A673 (cell line): ENCODE measurements at regions not wholly inside any gene's neighbourhood (a gene's known extent, or its start where the extent isn't known, plus 50 kb on each side); places are given as distances from the start of the nearest gene placed in this dataset.

ENCODE experiments used
- BruUV-seq: library from RNA; stranded (reverse); fragments of 400-500 nt; replicated peaks from 2 replicates; lab custom pipeline; 2021; lab: Mats Ljungman, UMichigan
- CTCF ChIA-PET: fragments of 300-600 bp; sonication (Branson Sonifier 250); formaldehyde crosslinking; loops from one replicate; lab custom pipeline; 2022; ENCODE audit warnings: antibody characterized with exemption; lab: Charles Lee
- POLR2A ChIA-PET: fragments of 300-600 bp; sonication (Branson Sonifier 250); formaldehyde crosslinking; loops from one replicate; lab custom pipeline; 2022; ENCODE audit warnings: antibody characterized with exemption; ENCODE audit not compliant: low non-redundant PET; lab: Charles Lee
- DNase-seq: peaks from one replicate; pipeline ENCODE4 v3.0.0-alpha.2; 2015; ENCODE audit warnings: low spot score
- H3K27ac ChIP-seq: fragments of 200-600 bp; sonication (generic); 2 replicates; pipeline ENCODE4 v1.5.1; 2016; ENCODE audit warnings: mixed run types, low read depth, mild to moderate bottlenecking, mixed read lengths, antibody characterized with exemption, low read length; ENCODE audit not compliant: poor library complexity, severe bottlenecking
- H3K27me3 ChIP-seq: fragments of 200-600 bp; sonication (generic); replicated peaks from 2 replicates; pipeline ENCODE4 v1.6.1; 2017; ENCODE audit warnings: mixed run types, low read depth, mild to moderate bottlenecking, mixed read lengths, antibody characterized with exemption, low read length; ENCODE audit not compliant: insufficient read depth, poor library complexity
- H3K36me3 ChIP-seq: fragments of 200-600 bp; sonication (generic); 2 replicates; pipeline ENCODE4 v1.6.1; 2016; ENCODE audit warnings: mixed run types, mild to moderate bottlenecking, mixed read lengths, antibody characterized with exemption, low read length; ENCODE audit not compliant: insufficient read depth, poor library complexity, severe bottlenecking
- H3K4me1 ChIP-seq: fragments of 200-600 bp; sonication (generic); 2 replicates; pipeline ENCODE4 v1.6.1; 2017; ENCODE audit warnings: mixed run types, mild to moderate bottlenecking, mixed read lengths, antibody characterized with exemption, low read length; ENCODE audit not compliant: insufficient read depth, poor library complexity, severe bottlenecking
- H3K4me3 ChIP-seq: fragments of 200-600 bp; sonication (generic); 2 replicates; pipeline ENCODE4 v1.5.1; 2016; ENCODE audit warnings: low read depth, mixed run types, mild to moderate bottlenecking, mixed read lengths, low read length; ENCODE audit not compliant: poor library complexity, severe bottlenecking
- H3K9me3 ChIP-seq: fragments of 200-600 bp; sonication (generic); 2 replicates; pipeline ENCODE4 v1.6.1; 2016; ENCODE audit warnings: mixed run types, low read depth, mild to moderate bottlenecking, mixed read lengths, antibody characterized with exemption, low read length; ENCODE audit not compliant: poor library complexity, severe bottlenecking
- CTCF ChIP-seq: fragments of 300-800, 200-600 bp; sonication (generic); conservative IDR thresholded peaks from 2 replicates; pipeline ENCODE4 v1.5.1; 2017; ENCODE audit warnings: low read depth, mild to moderate bottlenecking, antibody characterized with exemption, low read length, moderate library complexity, mixed read lengths
- EZH2 ChIP-seq: fragments of 200-600 bp; sonication (generic); IDR thresholded peaks from 2 replicates; pipeline ENCODE4 v1.6.1; 2017; ENCODE audit warnings: borderline replicate concordance, low read depth, mild to moderate bottlenecking, mixed read lengths, antibody characterized with exemption, low read length; ENCODE audit not compliant: poor library complexity, severe bottlenecking
- intact Hi-C: fragments of 100-400 bp; cut with micrococcal nuclease; formaldehyde crosslinking; loops from one replicate; pipeline ENCODE4 v1.10.0; 2022; ENCODE audit not compliant: unreplicated experiment

DNA sequence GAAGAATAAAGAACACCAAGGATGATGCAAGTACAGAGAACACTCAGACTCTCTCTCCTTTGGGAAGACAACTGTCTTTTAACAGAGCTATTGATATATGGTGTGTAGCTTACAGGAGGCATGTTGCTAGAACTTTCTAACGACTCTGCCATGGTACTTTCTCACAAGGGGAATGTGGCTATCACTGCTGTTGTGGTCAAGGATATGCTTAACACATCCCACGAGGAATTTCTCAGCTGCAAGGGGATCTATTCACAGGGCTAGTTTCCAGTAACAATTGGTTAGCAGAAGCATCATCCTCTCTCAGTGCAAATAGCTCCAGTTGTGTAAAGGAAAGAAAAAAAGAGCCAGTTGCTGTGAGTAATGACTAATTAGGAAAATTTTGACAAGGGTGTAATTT is 826.0 kb downstream of the SORCS1 start:
- Histone ChIP-seq H3K4me3 (no peak overlapping the region), H3K27ac (no peak overlapping the region), H3K27me3 (no peaks in the 10 kb centered on the region), H3K4me1 (no peaks in the 10 kb centered on the region), H3K36me3 (no peaks in the 10 kb centered on the region), H3K9me3 (no peaks in the 10 kb centered on the region)
- no peak for DNase-seq
- no TSS peak for BruUV-seq
- intact Hi-C loops: no loop called here
- TF ChIP-seq CTCF (no peak), EZH2 (no peak)
- CTCF ChIA-PET: no interaction called here
- POLR2A ChIA-PET: no interaction called here

DNA sequence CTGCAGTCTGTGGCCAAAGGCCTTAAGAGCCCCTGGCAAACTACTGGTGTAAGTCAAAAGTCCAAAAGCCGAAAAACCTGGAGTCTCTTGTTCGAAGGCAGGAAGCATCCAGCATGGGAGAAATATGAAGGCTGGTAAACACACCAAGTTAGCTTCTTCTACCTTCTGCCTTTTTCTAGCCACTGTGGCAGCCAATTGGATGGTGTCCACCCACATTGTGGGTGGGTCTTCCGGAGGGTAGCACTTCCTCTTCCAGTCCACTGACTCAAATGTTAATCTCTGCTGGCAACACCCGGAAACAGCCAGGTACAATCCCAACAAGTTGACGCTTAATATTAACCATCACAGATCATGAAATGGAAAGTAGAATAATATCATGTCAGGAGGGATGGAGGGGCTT is 827.6 kb downstream of the SORCS1 start:
- TF ChIP-seq CTCF: no peak
- TF ChIP-seq EZH2: no peak
- CTCF ChIA-PET: no interaction called here
- Histone ChIP-seq H3K27ac (no peak overlapping the region), H3K9me3 (no peaks in the 10 kb centered on the region), H3K4me3 (no peak overlapping the region), H3K27me3 (no peaks in the 10 kb centered on the region), H3K36me3 (no peaks in the 10 kb centered on the region), H3K4me1 (no peaks in the 10 kb centered on the region)
- no peak for DNase-seq
- no TSS peak for BruUV-seq
- intact Hi-C loops: no loop called here
- POLR2A ChIA-PET: no interaction called here

DNA sequence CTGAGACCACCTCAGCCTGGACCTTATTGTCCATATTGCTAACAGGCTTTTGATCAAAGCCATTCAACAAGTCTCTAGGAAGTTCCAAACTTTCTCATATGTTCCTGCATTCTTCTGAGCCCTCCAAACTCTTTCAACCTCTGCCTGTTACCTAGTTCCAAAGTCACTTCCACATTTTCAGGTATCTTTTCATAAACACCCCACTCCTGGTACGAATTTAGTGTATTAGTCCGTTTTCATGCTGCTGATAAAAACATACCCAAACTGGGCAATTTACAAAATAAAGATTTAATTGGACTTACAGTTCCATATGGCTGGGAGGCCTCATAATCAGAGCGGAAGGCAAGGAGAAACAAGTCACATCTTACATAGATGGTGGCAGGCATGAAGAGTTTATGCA is 836.8 kb downstream of the SORCS1 start:
- no TSS peak for BruUV-seq
- ChIA-PET POLR2A (no interaction called here), CTCF (no interaction called here)
- Histone ChIP-seq H3K27ac (no peak overlapping the region), H3K9me3 (peaks cover 33% of the 10 kb centered on the region), H3K36me3 (no peaks in the 10 kb centered on the region), H3K4me1 (no peaks in the 10 kb centered on the region), H3K27me3 (no peaks in the 10 kb centered on the region), H3K4me3 (no peak overlapping the region)
- intact Hi-C loops: no loop called here
- no peak for TF ChIP-seq CTCF
- TF ChIP-seq EZH2: no peak
- no peak for DNase-seq
